ENCODE measurements at regions not wholly inside any gene's neighbourhood (a gene's known extent, or its start where the extent isn't known, plus 50 kb on each side); places are given as distances from the start of the nearest gene placed in this dataset.
A peak's percentile ranks its signal among the peaks of the same experiment; 100 is the strongest.

DNA sequence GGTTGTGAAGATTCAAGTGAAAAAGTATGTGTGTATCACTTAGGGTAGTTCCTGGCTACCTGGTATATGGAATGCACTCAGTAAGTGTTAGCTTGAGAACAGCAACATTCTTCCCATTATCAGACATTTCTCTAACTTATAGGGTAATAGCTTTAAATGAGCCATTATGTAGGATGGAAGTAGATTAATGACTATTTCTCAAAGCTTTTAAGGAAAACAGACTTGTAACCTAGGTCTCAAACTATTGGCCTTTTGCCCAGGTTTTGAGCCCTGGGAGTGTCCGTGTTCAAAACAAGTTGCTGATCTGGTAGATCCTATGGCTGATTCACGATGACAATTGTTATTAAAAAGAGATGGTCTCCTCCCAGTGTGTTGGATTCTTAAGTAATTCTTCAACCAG, 129.1 kb upstream of the UMPS start:
- Histone ChIP-seq H4K20me1 (ENCODE audit: insufficient read depth, low read length) (no peaks in the 10 kb centered on the region), H3K36me3 (replicated peaks; ENCODE audit: insufficient read depth, low read length) (no peaks in the 10 kb centered on the region), H3K4me2 (ENCODE audit: low read depth, low read length) (no peak overlapping the region), H3K9me2 (replicated peaks; ENCODE audit: insufficient read depth, low read length) (no peaks in the 10 kb centered on the region), H3F3A (ENCODE audit: insufficient read depth, low read length) (no peaks in the 10 kb centered on the region), H3K4me1 (ENCODE audit: low read length) (peaks cover 27% of the 10 kb centered on the region), H2AFZ (ENCODE audit: low read length) (no peak overlapping the region), H3K9ac (ENCODE audit: low read length) (no peak overlapping the region), H3K4me3 (ENCODE audit: low read length) (no peak overlapping the region), H3K27ac (ENCODE audit: low read length) (no peak overlapping the region), H3K79me2 (ENCODE audit: low read length) (no peaks in the 10 kb centered on the region), H3K27me3 (replicated peaks; ENCODE audit: insufficient read depth, low read length) (no peaks in the 10 kb centered on the region), H3K9me3 (replicated peaks; ENCODE audit: insufficient read depth, low read length) (no peaks in the 10 kb centered on the region)
- no peak for DNase-seq
- no peak for TF ChIP-seq EZH2phosphoT487 (IDR thresholded peaks at IDR 0.05; ENCODE audit: low read length)
- TF ChIP-seq CTCF (IDR thresholded peaks at IDR 0.05; ENCODE audit: low read length): no peak
- TF ChIP-seq EZH2 (optimal IDR thresholded peaks at IDR 0.05; ENCODE audit: low read depth, low read length): no peak

DNA sequence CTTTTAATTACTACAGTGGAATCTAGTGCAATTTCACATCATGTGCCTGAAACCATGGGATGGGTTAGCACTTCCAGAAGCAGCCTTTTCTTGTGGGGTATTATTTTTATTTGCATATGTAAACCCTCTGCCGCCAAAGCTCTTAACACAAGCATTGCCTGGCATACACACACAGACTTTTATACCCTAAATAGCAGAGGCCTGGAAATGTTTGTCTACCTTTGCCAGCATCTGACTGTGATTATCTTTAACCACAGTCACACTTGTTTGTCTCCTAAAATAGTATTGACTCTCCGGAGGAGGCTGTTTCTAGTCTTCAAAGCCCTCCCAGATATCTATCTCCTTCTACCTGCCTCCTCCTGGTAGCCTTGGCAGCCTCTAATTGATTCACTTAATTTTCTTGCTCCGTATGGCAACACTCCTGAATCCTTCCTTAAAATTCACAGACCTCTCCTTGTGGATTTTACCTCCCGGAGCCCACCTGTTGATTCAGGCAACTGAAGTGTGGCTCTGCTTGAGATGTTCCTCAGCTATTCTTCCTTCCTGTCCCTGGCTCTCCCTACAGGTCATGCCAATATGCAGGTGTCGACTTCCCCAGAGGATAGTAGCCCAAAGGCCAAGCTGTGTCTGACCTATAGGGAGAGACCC, 127.1 kb upstream of the UMPS start:
- TF ChIP-seq EZH2 (optimal IDR thresholded peaks at IDR 0.05; ENCODE audit: low read depth, low read length) (no peak), EZH2phosphoT487 (IDR thresholded peaks at IDR 0.05; ENCODE audit: low read length) (no peak), CTCF (IDR thresholded peaks at IDR 0.05; ENCODE audit: low read length) (no peak)
- H3K4me2 ChIP-seq (ENCODE audit: low read depth, low read length): peak overlapping the region; percentile 41; the same call in 1 of the 2 replicates
- no peaks in the 10 kb centered on the region for H3K79me2 ChIP-seq (ENCODE audit: low read length)
- peaks cover 27% of the 10 kb centered on the region for H3K4me1 ChIP-seq (ENCODE audit: low read length)
- H3K9me3 ChIP-seq (replicated peaks; ENCODE audit: insufficient read depth, low read length): no peaks in the 10 kb centered on the region
- peak; percentile 35 for DNase-seq
- peak overlapping the region; percentile 36 for H2AFZ ChIP-seq (ENCODE audit: low read length)
- H4K20me1 ChIP-seq (ENCODE audit: insufficient read depth, low read length): no peaks in the 10 kb centered on the region
- no peak overlapping the region; the same call in 1 of the 2 replicates for H3K4me3 ChIP-seq (ENCODE audit: low read length)
- no peaks in the 10 kb centered on the region for H3K27me3 ChIP-seq (replicated peaks; ENCODE audit: insufficient read depth, low read length)
- no peaks in the 10 kb centered on the region for H3F3A ChIP-seq (ENCODE audit: insufficient read depth, low read length)
- H3K36me3 ChIP-seq (replicated peaks; ENCODE audit: insufficient read depth, low read length): no peaks in the 10 kb centered on the region
- no peak overlapping the region for H3K9ac ChIP-seq (ENCODE audit: low read length)
- H3K27ac ChIP-seq (ENCODE audit: low read length): peak overlapping the region; percentile 34; the same call in 1 of the 2 replicates
- no peaks in the 10 kb centered on the region for H3K9me2 ChIP-seq (replicated peaks; ENCODE audit: insufficient read depth, low read length)

- Histone ChIP-seq H3K9me2 (replicated peaks; ENCODE audit: insufficient read depth, low read length) (no peaks in the 10 kb centered on the region), H3K79me2 (ENCODE audit: low read length) (no peaks in the 10 kb centered on the region), H3K4me3 (ENCODE audit: low read length) (no peak overlapping the region), H2AFZ (ENCODE audit: low read length) (no peak overlapping the region), H3K36me3 (replicated peaks; ENCODE audit: insufficient read depth, low read length) (no peaks in the 10 kb centered on the region), H3K9ac (ENCODE audit: low read length) (no peak overlapping the region), H4K20me1 (ENCODE audit: insufficient read depth, low read length) (no peaks in the 10 kb centered on the region), H3K27ac (ENCODE audit: low read length) (no peak overlapping the region), H3K4me2 (ENCODE audit: low read depth, low read length) (no peak overlapping the region), H3K27me3 (replicated peaks; ENCODE audit: insufficient read depth, low read length) (no peaks in the 10 kb centered on the region), H3K4me1 (ENCODE audit: low read length) (peaks cover 16% of the 10 kb centered on the region), H3K9me3 (replicated peaks; ENCODE audit: insufficient read depth, low read length) (no peaks in the 10 kb centered on the region), H3F3A (ENCODE audit: insufficient read depth, low read length) (no peaks in the 10 kb centered on the region)
- TF ChIP-seq CTCF (IDR thresholded peaks at IDR 0.05; ENCODE audit: low read length) (no peak), EZH2 (optimal IDR thresholded peaks at IDR 0.05; ENCODE audit: low read depth, low read length) (no peak), EZH2phosphoT487 (IDR thresholded peaks at IDR 0.05; ENCODE audit: low read length) (no peak)
- DNase-seq: no peak
These were observed 124.3 kb upstream of the UMPS start for GRCh38 chr3:124605781-124606579.
